ENCODE measurements at regions not wholly inside any gene's neighbourhood (a gene's known extent, or its start where the extent isn't known, plus 50 kb on each side); places are given as distances from the start of the nearest gene placed in this dataset.

DNA sequence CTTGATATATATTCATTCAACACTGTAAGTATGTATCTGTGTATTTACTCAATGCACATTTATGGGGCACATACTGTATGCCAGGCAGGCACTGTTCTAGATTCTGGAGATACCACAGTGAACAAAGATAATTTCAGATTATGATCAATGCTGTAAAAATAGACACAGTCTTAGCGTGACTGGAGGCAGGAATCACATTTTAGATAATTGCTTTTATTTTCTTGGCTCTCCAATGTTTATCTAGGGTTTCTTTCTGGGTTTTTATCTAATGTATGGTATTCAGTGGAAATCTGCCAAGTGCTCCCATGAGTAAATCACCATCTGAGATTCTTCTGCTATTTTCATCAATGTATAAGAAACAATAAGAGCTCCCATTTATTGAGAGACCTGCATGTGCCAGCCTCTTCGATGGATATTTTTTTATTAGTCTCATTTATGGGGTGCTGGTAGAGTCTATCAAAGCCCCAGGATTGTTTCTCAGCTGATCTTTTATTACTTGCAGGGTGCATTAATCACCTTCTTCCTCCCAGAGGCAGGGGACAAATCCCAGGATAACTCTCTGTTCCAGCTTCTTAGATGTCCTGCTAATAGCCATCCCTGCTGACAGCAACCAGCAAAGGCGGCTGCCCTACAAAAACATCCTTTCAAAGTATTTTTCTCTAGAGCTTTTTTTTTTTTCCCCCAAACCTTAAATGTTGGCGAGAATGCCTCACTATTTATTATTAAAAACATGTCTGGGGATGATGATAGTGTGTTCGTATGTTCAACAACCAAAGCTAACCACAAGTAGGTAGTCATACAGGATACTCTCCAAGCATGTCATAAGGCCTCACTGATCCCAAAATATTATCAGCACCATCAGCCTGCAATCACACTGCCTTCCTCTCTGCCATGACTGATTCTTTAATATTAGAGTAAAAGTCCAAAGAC is 331.0 kb upstream of the RASGRP1 start:
- peaks cover 0 to 4% (median 2%) of the 10 kb centered on the region in 7 donors for H3K9me3 Mint-ChIP-seq

DNA sequence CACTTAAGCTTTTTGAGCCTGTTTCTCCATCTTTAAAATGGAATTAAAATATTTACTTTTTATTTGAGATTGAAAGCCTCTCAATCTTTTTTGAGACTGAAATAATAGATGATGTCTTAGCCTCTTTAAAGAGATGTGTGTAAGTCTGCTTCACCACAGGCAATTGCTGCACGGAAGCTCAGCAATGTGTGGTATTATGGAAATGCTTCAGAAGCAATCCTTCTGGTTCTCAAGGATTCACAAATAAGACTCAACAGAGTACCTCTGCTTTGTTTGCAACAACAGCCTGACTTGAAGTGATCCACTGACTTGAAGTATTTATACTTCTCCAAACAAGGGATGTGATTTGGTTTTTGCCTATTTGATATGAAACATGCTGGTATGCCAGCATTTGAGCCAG is 332.0 kb upstream of the RASGRP1 start:
- H3K4me1 ChIP-seq (ENCODE audit: control insufficient read depth in 1 of 2, insufficient read depth in 2 of 2, low read length in 2 of 2): no peaks in the 10 kb centered on the region
- TF ChIP-seq, protein P1, sequence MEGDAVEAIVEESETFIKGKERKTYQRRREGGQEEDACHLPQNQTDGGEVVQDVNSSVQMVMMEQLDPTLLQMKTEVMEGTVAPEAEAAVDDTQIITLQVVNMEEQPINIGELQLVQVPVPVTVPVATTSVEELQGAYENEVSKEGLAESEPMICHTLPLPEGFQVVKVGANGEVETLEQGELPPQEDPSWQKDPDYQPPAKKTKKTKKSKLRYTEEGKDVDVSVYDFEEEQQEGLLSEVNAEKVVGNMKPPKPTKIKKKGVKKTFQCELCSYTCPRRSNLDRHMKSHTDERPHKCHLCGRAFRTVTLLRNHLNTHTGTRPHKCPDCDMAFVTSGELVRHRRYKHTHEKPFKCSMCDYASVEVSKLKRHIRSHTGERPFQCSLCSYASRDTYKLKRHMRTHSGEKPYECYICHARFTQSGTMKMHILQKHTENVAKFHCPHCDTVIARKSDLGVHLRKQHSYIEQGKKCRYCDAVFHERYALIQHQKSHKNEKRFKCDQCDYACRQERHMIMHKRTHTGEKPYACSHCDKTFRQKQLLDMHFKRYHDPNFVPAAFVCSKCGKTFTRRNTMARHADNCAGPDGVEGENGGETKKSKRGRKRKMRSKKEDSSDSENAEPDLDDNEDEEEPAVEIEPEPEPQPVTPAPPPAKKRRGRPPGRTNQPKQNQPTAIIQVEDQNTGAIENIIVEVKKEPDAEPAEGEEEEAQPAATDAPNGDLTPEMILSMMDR (IDR thresholded peaks at IDR 0.05): no peak
- no peak overlapping the region for H3K9ac ChIP-seq (ENCODE audit: insufficient read depth, low read length, poor library complexity, severe bottlenecking)
- Mint-ChIP-seq H3K36me3 (no peaks in the 10 kb centered on the region), H3K27ac (no peak overlapping the region), H3K4me3 (no peak overlapping the region), H3K9me3 (peaks cover 0 to 9% (median 2%) of the 10 kb centered on the region in 7 donors), H3K27me3 (ENCODE audit: low read depth in 3 of 3) (peaks cover 0 to 2% (median 1%) of the 10 kb centered on the region in 3 donors), H3K4me1 (no peaks in the 10 kb centered on the region)
- H3K4me2 ChIP-seq (replicated peaks; ENCODE audit: extremely low read depth, low read length, poor library complexity, severe bottlenecking): no peak overlapping the region
- no CpG with 5 or more reads among the region's 1 CpG for WGBS (ENCODE audit: insufficient coverage)
- H3K36me3 ChIP-seq (replicated peaks in 1 of 2; ENCODE audit: control insufficient read depth in 1 of 2, insufficient read depth in 2 of 2, low read length in 2 of 2): no peaks in the 10 kb centered on the region
- H3K9me3 ChIP-seq (replicated peaks in 1 of 2; ENCODE audit: control insufficient read depth in 1 of 2, insufficient read depth in 1 of 2, low read length in 2 of 2): no peaks in the 10 kb centered on the region
- no peaks in the 10 kb centered on the region for H4K20me1 ChIP-seq (ENCODE audit: insufficient read depth, low read length)
- no peaks in the 10 kb centered on the region for H3K79me2 ChIP-seq (ENCODE audit: insufficient read depth, low read length)
- H3K27me3 ChIP-seq (ENCODE audit: control insufficient read depth in 2 of 2, insufficient read depth in 2 of 2, low read length in 2 of 2): no peaks in the 10 kb centered on the region
- no peak overlapping the region for H3K27ac ChIP-seq (ENCODE audit: low read depth in 1 of 2, low read length in 2 of 2)
- no peak for DNase-seq
- H2AFZ ChIP-seq (ENCODE audit: insufficient read depth, low read depth, low read length, poor library complexity, severe bottlenecking): no peak overlapping the region
- intact Hi-C loops (cut with micrococcal nuclease): no loop called here
- no peak overlapping the region for H3K4me3 ChIP-seq (replicated peaks in 1 of 3; ENCODE audit: low read depth in 2 of 3, low read length in 3 of 3)

More for the DNA sequence above, 331.0 kb upstream of the RASGRP1 start:
- Histone ChIP-seq H3K9me3 (replicated peaks in 1 of 2; ENCODE audit: control insufficient read depth in 1 of 2, insufficient read depth in 1 of 2, low read length in 2 of 2) (no peaks in the 10 kb centered on the region), H3K79me2 (ENCODE audit: insufficient read depth, low read length) (no peaks in the 10 kb centered on the region), H3K4me1 (ENCODE audit: control insufficient read depth in 1 of 2, insufficient read depth in 2 of 2, low read length in 2 of 2) (no peaks in the 10 kb centered on the region), H3K9ac (ENCODE audit: insufficient read depth, low read length, poor library complexity, severe bottlenecking) (no peak overlapping the region), H3K4me3 (replicated peaks in 1 of 3; ENCODE audit: low read depth in 2 of 3, low read length in 3 of 3) (no peak overlapping the region), H4K20me1 (ENCODE audit: insufficient read depth, low read length) (no peaks in the 10 kb centered on the region), H3K36me3 (replicated peaks in 1 of 2; ENCODE audit: control insufficient read depth in 1 of 2, insufficient read depth in 2 of 2, low read length in 2 of 2) (no peaks in the 10 kb centered on the region), H2AFZ (ENCODE audit: insufficient read depth, low read depth, low read length, poor library complexity, severe bottlenecking) (no peak overlapping the region), H3K27ac (ENCODE audit: low read depth in 1 of 2, low read length in 2 of 2) (no peak overlapping the region), H3K27me3 (ENCODE audit: control insufficient read depth in 2 of 2, insufficient read depth in 2 of 2, low read length in 2 of 2) (no peaks in the 10 kb centered on the region), H3K4me2 (replicated peaks; ENCODE audit: extremely low read depth, low read length, poor library complexity, severe bottlenecking) (no peak overlapping the region)
- TF ChIP-seq, protein P1 (IDR thresholded peaks at IDR 0.05): no peak
- no peak for DNase-seq
- no peak overlapping the region for H3K4me3 Mint-ChIP-seq
- peak overlapping the region in 1 of 7 donors; percentile 35 for H3K27ac Mint-ChIP-seq
- intact Hi-C loops (cut with micrococcal nuclease): no loop called here
- WGBS (ENCODE audit: insufficient coverage): no CpG with 5 or more reads among the region's 5 CpGs
- no peaks in the 10 kb centered on the region for H3K36me3 Mint-ChIP-seq
- H3K4me1 Mint-ChIP-seq: no peaks in the 10 kb centered on the region
- H3K27me3 Mint-ChIP-seq (ENCODE audit: low read depth in 3 of 3): peaks cover 0 to 2% (median 1%) of the 10 kb centered on the region in 3 donors
